K562 (cell line): ENCODE measurements at regions not wholly inside any gene's neighbourhood (a gene's known extent, or its start where the extent isn't known, plus 50 kb on each side); places are given as distances from the start of the nearest gene placed in this dataset.

Source experiments
- ATAC-seq: fragments of 200-7000 bp; cut with Tn5 transposase; 3 replicates; pipeline ENCODE4 v1.9.1; 2020; ENCODE audit warnings: moderate library complexity
- BruUV-seq: library from RNA; stranded (reverse); fragments of 400-500 nt; replicated peaks from 2 replicates; lab custom pipeline; 2021; lab: Mats Ljungman, UMichigan
- CTCF ChIA-PET: fragments of 300-600 bp; formaldehyde crosslinking; extraction: SDS; loops from one replicate; lab custom pipeline; 2021; ENCODE audit warnings: low intra/inter-chr PET ratio; lab: Yijun Ruan, JAX
- POLR2A ChIA-PET: fragments of 300-600, 350-650 bp; sonication (Branson Sonifier 250); formaldehyde crosslinking; extraction: SDS; loops from one replicate; lab custom pipeline; 2021; ENCODE audit warnings: antibody characterized with exemption, inconsistent platforms; lab: Yijun Ruan, JAX
- DNase-seq, 4 experiments: peaks; one replicate each; pipeline versions ENCODE4 v3.0.0 to v3.0.0-alpha.2; 2011 to 2018; ENCODE audit warnings: low spot score in 3 of 4, mixed read lengths in 3 of 4; ENCODE audit errors: extremely low read depth in 1 of 4
- FAIRE-seq: peaks from 2 replicates; lab custom pipeline; 2011; peaks lifted over from hg19 to GRCh38; lab: Jason Lieb, UNC
- H2AFZ ChIP-seq: 2 replicates; pipeline ENCODE4 v1.6.0; 2011; ENCODE audit warnings: low read depth, low read length, control low read depth, inconsistent platforms
- H3K27ac ChIP-seq: fragments of 200-600 bp; 3 replicates; pipeline ENCODE4 v1.8.0; 2011; ENCODE audit warnings: low read depth, mild to moderate bottlenecking, control low read depth, inconsistent platforms, low read length, moderate library complexity, mixed read lengths; ENCODE audit errors: extremely low read depth
- H3K27me3 ChIP-seq, 2 experiments: fragments of 300-600 bp in 1 of 2; 2 replicates in 1 of 2; 3 replicates in 1 of 2; pipeline versions ENCODE4 v1.6.0 to v1.8.0; 2011; ENCODE audit warnings: inconsistent platforms in 2 of 2, low read length in 2 of 2, mild to moderate bottlenecking in 1 of 2, mixed read lengths in 1 of 2, moderate library complexity in 1 of 2; ENCODE audit not compliant: control insufficient read depth in 2 of 2, insufficient read depth in 2 of 2
- H3K36me3 ChIP-seq: fragments of 300-600 bp; 3 replicates; pipeline ENCODE4 v1.8.0; 2011; ENCODE audit warnings: mild to moderate bottlenecking, low read length, inconsistent platforms; ENCODE audit not compliant: control insufficient read depth, insufficient read depth
- H3K4me1 ChIP-seq, 2 experiments: fragments of 200-600 bp in 1 of 2; replicated peaks in 1 of 2; 2 replicates in 1 of 2; 3 replicates in 1 of 2; pipeline versions ENCODE4 v1.5.1 to v1.8.0; 2011; ENCODE audit warnings: inconsistent platforms in 2 of 2, low read length in 2 of 2, mild to moderate bottlenecking in 1 of 2, mixed read lengths in 1 of 2, moderate library complexity in 1 of 2; ENCODE audit not compliant: control insufficient read depth in 2 of 2, insufficient read depth in 2 of 2
- H3K4me2 ChIP-seq: 2 replicates; pipeline ENCODE4 v1.6.1; 2011; ENCODE audit warnings: low read length, control low read depth, inconsistent platforms, mixed read lengths; ENCODE audit not compliant: insufficient read depth
- H3K4me3 ChIP-seq: fragments of 200-600 bp; sonication (generic), shearing (Covaris generic); 2 replicates; pipeline ENCODE4 v1.5.1; 2016; ENCODE audit warnings: control low read depth, inconsistent platforms
- H3K79me2 ChIP-seq: fragments of 200-600 bp; 3 replicates; pipeline ENCODE4 v1.8.0; 2011; ENCODE audit warnings: low read length, inconsistent platforms; ENCODE audit not compliant: control insufficient read depth, insufficient read depth
- H3K9ac ChIP-seq, 2 experiments: 2 replicates each; pipeline versions ENCODE4 v1.6.0 to v1.6.1; 2011; ENCODE audit warnings: low read depth in 2 of 2, low read length in 2 of 2, control low read depth in 1 of 2, inconsistent platforms in 1 of 2, mild to moderate bottlenecking in 1 of 2, mixed read lengths in 1 of 2; ENCODE audit not compliant: insufficient read depth in 1 of 2
- H3K9me1 ChIP-seq: one replicate; pipeline ENCODE4 v1.6.0; 2011; ENCODE audit warnings: inconsistent platforms, mild to moderate bottlenecking, low read length, moderate library complexity; ENCODE audit not compliant: control insufficient read depth, insufficient read depth
- H3K9me3 ChIP-seq: replicated peaks from 2 replicates; pipeline ENCODE4 v1.5.1; 2011; ENCODE audit warnings: low read depth, low read length, inconsistent platforms; ENCODE audit not compliant: control insufficient read depth, insufficient read depth
- H4K20me1 ChIP-seq: replicated peaks from 2 replicates; pipeline ENCODE4 v1.6.1; 2011; ENCODE audit warnings: low read length, inconsistent platforms, mixed read lengths; ENCODE audit not compliant: control insufficient read depth, insufficient read depth
- CREB1 ChIP-seq, 2 experiments: sonication (generic) in 1 of 2; formaldehyde crosslinking in 1 of 2; IDR thresholded peaks; 2 replicates each; pipeline versions ENCODE4 v1.6.1 to v1.8.0; 2012 to 2022; ENCODE audit warnings: inconsistent platforms in 1 of 2, mild to moderate bottlenecking in 1 of 2, missing genetic modification reagents in 1 of 2, moderate library complexity in 1 of 2
- SRSF1 ChIP-seq: fragments of 200-400 bp; formaldehyde crosslinking; IDR thresholded peaks from 2 replicates; pipeline ENCODE4 v1.6.1; 2017; ENCODE audit warnings: mild to moderate bottlenecking, low read depth, low read length, moderate library complexity
- TSHZ1 ChIP-seq: fragments of 250-450 bp; sonication (Bioruptor Pico); IDR thresholded peaks from 2 replicates; pipeline ENCODE4 v1.4.0; 2020; ENCODE audit warnings: mild to moderate bottlenecking, moderate library complexity
- ZKSCAN8 ChIP-seq: fragments of 200-800 bp; sonication (Bioruptor generic); IDR thresholded peaks from 2 replicates; pipeline ENCODE4 v1.6.1; 2016; ENCODE audit warnings: missing genetic modification characterization, missing compliant biosample characterization
- WGBS: fragments of 100-300 bp; shearing (Covaris generic); methylation state at CpG from one replicate; pipeline ENCODE4 v1.1.6; 2016; ENCODE audit warnings: low coverage, mixed read lengths; ENCODE audit not compliant: insufficient coverage; ENCODE audit errors: missing lambda C conversion rate; 5-methylcytosine and 5-hydroxymethylcytosine counted together
- in situ Hi-C: fragments of 300-500 bp; cut with MboI; formaldehyde crosslinking; loops from 4 replicates; pipeline ENCODE4 v1.15.0; 2018; ENCODE audit warnings: inconsistent platforms, mixed read lengths
- intact Hi-C: fragments of 100-400 bp; cut with micrococcal nuclease; formaldehyde crosslinking; loops from 2 replicates; pipeline ENCODE4 v1.14.2; 2022

- no peak for TF ChIP-seq TSHZ1 (CRISPR knock-in tag)
These were observed 335.7 kb upstream of the FSTL5 start (continued) for GRCh38 chr4:162499478-162499877.

- ChIA-PET CTCF (no interaction called here), POLR2A (no interaction called here)
- H3K9me1 ChIP-seq: no peaks in the 10 kb centered on the region
- no CpG with 5 or more reads among the region's 2 CpGs for WGBS
- ATAC-seq (no peak), FAIRE-seq (no peak), DNase-seq (no peak)
- H3K9ac ChIP-seq: no peak overlapping the region
- H3K4me1 ChIP-seq: no peaks in the 10 kb centered on the region
- no peaks in the 10 kb centered on the region for H3K36me3 ChIP-seq
- no peak overlapping the region for H3K4me3 ChIP-seq
- intact Hi-C loops: loop anchor here (5.0 kb wide), 3 partner anchors 539 to 834 kb away; partner anchors contain the start of gene NPY1R
- no peak overlapping the region for H3K27ac ChIP-seq
- in situ Hi-C loops: no loop called here
- no peak for TF ChIP-seq CREB1 (IDR thresholded peaks at IDR 0.05)
- no peak for TF ChIP-seq CREB1 (CRISPR knock-in tag; IDR thresholded peaks at IDR 0.05)
- no peak for TF ChIP-seq SRSF1
- TF ChIP-seq ZKSCAN8 (CRISPR knock-in tag): no peak
- H3K27me3 ChIP-seq: no peaks in the 10 kb centered on the region
- no TSS peak for BruUV-seq
- no peaks in the 10 kb centered on the region for H4K20me1 ChIP-seq
- H3K79me2 ChIP-seq: no peaks in the 10 kb centered on the region
- H2AFZ ChIP-seq: no peak overlapping the region
- H3K4me2 ChIP-seq: no peak overlapping the region
- no peaks in the 10 kb centered on the region for H3K9me3 ChIP-seq
These were observed 334.4 kb upstream of the FSTL5 start for GRCh38 chr4:162498168-162498567.
